ENCODE measurements at regions not wholly inside any gene's neighbourhood (a gene's known extent, or its start where the extent isn't known, plus 50 kb on each side); places are given as distances from the start of the nearest gene placed in this dataset.
"Not testable (repeated sequence)": the region's sequence is repeated elsewhere in the genome, so short reads cannot be mapped to it uniquely, and the experiment has no call there.

- H3K4me1 ChIP-seq (ENCODE audit: control insufficient read depth in 1 of 2, insufficient read depth in 2 of 2, low read length in 2 of 2): peaks cover 14 to 24% of the 10 kb centered on the region in 2 experiments
- CTCF ChIA-PET; H3K4me3 ChIP-seq (replicated peaks in 1 of 2; ENCODE audit: low read depth in 1 of 2, low read length in 2 of 2); H4K20me1 ChIP-seq (ENCODE audit: insufficient read depth); RAD21 ChIA-PET (ENCODE audit: low non-redundant PET in 1 of 2, low total read pairs in 2 of 2, uncharacterized antibody in 2 of 2, unreplicated experiment in 2 of 2); H3K9me2 ChIP-seq (ENCODE audit: insufficient read depth); H2AFZ ChIP-seq (ENCODE audit: low read depth, low read length, poor library complexity, severe bottlenecking); H3K9me3 ChIP-seq (ENCODE audit: control insufficient read depth in 1 of 2, insufficient read depth in 1 of 2, low read depth in 1 of 2, low read length in 2 of 2); DNase-seq (ENCODE audit: low read depth, low spot score); H3K27me3 ChIP-seq (ENCODE audit: insufficient read depth, low read length); ATAC-seq; H3K4me2 ChIP-seq (ENCODE audit: low read length); H3K36me3 ChIP-seq (ENCODE audit: control insufficient read depth in 1 of 2, insufficient read depth in 2 of 2, low read length in 2 of 2); BruUV-seq (replicated peaks); H3K79me2 ChIP-seq (ENCODE audit: insufficient read depth, low read length); POLR2A ChIA-PET; H3K9ac ChIP-seq (ENCODE audit: low read length); intact Hi-C loops (cut with micrococcal nuclease); H3K27ac ChIP-seq (ENCODE audit: low read depth, low read length): not testable (repeated sequence)
These were observed 188.5 kb upstream of the PRSS1 start for GRCh38 chr7:142560770-142561169.

GRCh38 chr7:142560166-142560565 lies 189.1 kb upstream of the PRSS1 start:
- TF ChIP-seq ATF3 (IDR thresholded peaks at IDR 0.05) (no peak), JUND (IDR thresholded peaks at IDR 0.05) (no peak), EZH2 (IDR thresholded peaks at IDR 0.05) (no peak), ZNF274 (IDR thresholded peaks at IDR 0.05; ENCODE audit: low read depth, low read length) (no peak), CEBPB (IDR thresholded peaks at IDR 0.05; ENCODE audit: low read depth) (no peak), SRF (IDR thresholded peaks at IDR 0.05; ENCODE audit: low read depth) (no peak), SIN3A (IDR thresholded peaks at IDR 0.05; ENCODE audit: low read depth) (no peak), ELF1 (IDR thresholded peaks at IDR 0.05; ENCODE audit: borderline replicate concordance, low read depth) (no peak), TCF7L2 (IDR thresholded peaks at IDR 0.05; ENCODE audit: borderline replicate concordance, extremely low read depth, insufficient read depth, insufficient read length) (no peak)
- DNase-seq (ENCODE audit: low read depth, low spot score) (no peak), ATAC-seq (no peak)
- no TSS peak for BruUV-seq (replicated peaks)
- no peaks in the 10 kb centered on the region for H4K20me1 ChIP-seq (ENCODE audit: insufficient read depth)
- RAD21 ChIA-PET (ENCODE audit: low non-redundant PET in 1 of 2, low total read pairs in 2 of 2, uncharacterized antibody in 2 of 2, unreplicated experiment in 2 of 2): no interaction called here
- H3K4me2 ChIP-seq (ENCODE audit: low read length): no peak overlapping the region
- H3K9ac ChIP-seq (ENCODE audit: low read length): no peak overlapping the region
- no peaks in the 10 kb centered on the region for H3K79me2 ChIP-seq (ENCODE audit: insufficient read depth, low read length)
- no peak overlapping the region for H3K4me3 ChIP-seq (replicated peaks in 1 of 2; ENCODE audit: low read depth in 1 of 2, low read length in 2 of 2)
- H3K27ac ChIP-seq (ENCODE audit: low read depth, low read length): no peak overlapping the region
- no peaks in the 10 kb centered on the region for H3K9me2 ChIP-seq (ENCODE audit: insufficient read depth)
- H2AFZ ChIP-seq (ENCODE audit: low read depth, low read length, poor library complexity, severe bottlenecking): no peak overlapping the region
- POLR2A ChIA-PET: no interaction called here
- peaks cover 14 to 31% of the 10 kb centered on the region in 2 experiments for H3K4me1 ChIP-seq (ENCODE audit: control insufficient read depth in 1 of 2, insufficient read depth in 2 of 2, low read length in 2 of 2)
- H3K27me3 ChIP-seq (ENCODE audit: insufficient read depth, low read length): no peaks in the 10 kb centered on the region
- intact Hi-C loops (cut with micrococcal nuclease): no loop called here
- H3K9me3 ChIP-seq (ENCODE audit: control insufficient read depth in 1 of 2, insufficient read depth in 1 of 2, low read depth in 1 of 2, low read length in 2 of 2): no peaks in the 10 kb centered on the region
- no peaks in the 10 kb centered on the region for H3K36me3 ChIP-seq (ENCODE audit: control insufficient read depth in 1 of 2, insufficient read depth in 2 of 2, low read length in 2 of 2)
- CTCF ChIA-PET: interaction anchor here (1.1 kb wide), 1 partner anchor 25 kb away, joined by 5 read pairs; no protein-coding TSS in a partner anchor

Data from HCT116 (cell line).